NCI-H2227 treated with DMSO at 0.1 percent for 48 hours (cell line): ENCODE measurements at regions not wholly inside any gene's neighbourhood (a gene's known extent, or its start where the extent isn't known, plus 50 kb on each side); places are given as distances from the start of the nearest gene placed in this dataset.

Experiments used
- DNase-seq: peaks from one replicate; lab custom pipeline; 2025; lab: John Stamatoyannopoulos, UW

- no peak for DNase-seq
These were observed 194.3 kb downstream of the NR2F2 start for GRCh38 chr15:96524676-96525417.

GRCh38 chr15:96535148-96535547 lies 204.6 kb downstream of the NR2F2 start:
- no peak for DNase-seq

GRCh38 chr15:96538491-96538890 lies 208.0 kb downstream of the NR2F2 start:
- DNase-seq, result no peak

GRCh38 chr15:96540283-96540682 lies 209.8 kb downstream of the NR2F2 start:
- no peak for DNase-seq

- DNase-seq, result no peak
These were observed 211.8 kb downstream of the NR2F2 start for GRCh38 chr15:96542130-96542770.

- no peak for DNase-seq
These were observed 213.8 kb downstream of the NR2F2 start for GRCh38 chr15:96544162-96544756.

GRCh38 chr15:96549136-96549535 lies 218.6 kb downstream of the NR2F2 start:
- no peak for DNase-seq

GRCh38 chr15:96551196-96551595 lies 220.7 kb downstream of the NR2F2 start:
- DNase-seq, result no peak

GRCh38 chr15:96551722-96552121 lies 221.2 kb downstream of the NR2F2 start:
- no peak for DNase-seq

- no peak for DNase-seq
These were observed 222.5 kb downstream of the NR2F2 start for GRCh38 chr15:96553006-96553405.

- no peak for DNase-seq
These were observed 223.0 kb downstream of the NR2F2 start for GRCh38 chr15:96553451-96553850.

- DNase-seq, result no peak
These were observed 223.4 kb downstream of the NR2F2 start for GRCh38 chr15:96553931-96554330.

- no peak for DNase-seq
These were observed 224.0 kb downstream of the NR2F2 start for GRCh38 chr15:96554541-96554940.

- no peak for DNase-seq
These were observed 228.6 kb downstream of the NR2F2 start for GRCh38 chr15:96559087-96559486.

- DNase-seq, result no peak
These were observed 229.1 kb downstream of the NR2F2 start for GRCh38 chr15:96559631-96560030.

- DNase-seq, result no peak
These were observed 229.9 kb downstream of the NR2F2 start for GRCh38 chr15:96560246-96560895.

- DNase-seq, result no peak
These were observed 231.1 kb downstream of the NR2F2 start for GRCh38 chr15:96561593-96561992.

- no peak for DNase-seq
These were observed 234.0 kb downstream of the NR2F2 start for GRCh38 chr15:96564546-96564945.

- DNase-seq, result no peak
These were observed 234.8 kb downstream of the NR2F2 start for GRCh38 chr15:96565266-96565665.

GRCh38 chr15:96574782-96575181 lies 244.3 kb downstream of the NR2F2 start:
- no peak for DNase-seq

GRCh38 chr15:96576596-96576995 lies 246.1 kb downstream of the NR2F2 start:
- DNase-seq, result no peak

GRCh38 chr15:96578393-96578792 lies 247.9 kb downstream of the NR2F2 start:
- no peak for DNase-seq

GRCh38 chr15:96581371-96581770 lies 250.9 kb downstream of the NR2F2 start:
- DNase-seq, result no peak
